ENCODE measurements at regions not wholly inside any gene's neighbourhood (a gene's known extent, or its start where the extent isn't known, plus 50 kb on each side); places are given as distances from the start of the nearest gene placed in this dataset.

GRCh38 chr15:62218841-62219240 lies 53.8 kb upstream of the C2CD4B start:
- H3K27me3 Mint-ChIP-seq: no peaks in the 10 kb centered on the region
- no peaks in the 10 kb centered on the region for H3K36me3 Mint-ChIP-seq (ENCODE audit: low read depth)
- no peak overlapping the region for H3K27ac Mint-ChIP-seq
- H3K4me1 Mint-ChIP-seq: no peaks in the 10 kb centered on the region
- H3K4me3 Mint-ChIP-seq: no peak overlapping the region
- TF ChIP-seq CTCF (IDR thresholded peaks at IDR 0.05): no peak
- DNase-seq: no peak
- peaks cover 12% of the 10 kb centered on the region for H3K9me3 Mint-ChIP-seq
- CTCF ChIA-PET: no interaction called here
- POLR2A ChIA-PET: no interaction called here
- intact Hi-C loops (cut with micrococcal nuclease): no loop called here
- ATAC-seq (ENCODE audit: low read depth): no peak

GRCh38 chr15:62219799-62220198 lies 54.7 kb upstream of the C2CD4B start:
- H3K36me3 Mint-ChIP-seq (ENCODE audit: low read depth): no peaks in the 10 kb centered on the region
- ChIA-PET POLR2A (no interaction called here), CTCF (no interaction called here)
- ATAC-seq (ENCODE audit: low read depth) (no peak), DNase-seq (no peak)
- no peak overlapping the region for H3K4me3 Mint-ChIP-seq
- H3K9me3 Mint-ChIP-seq: peaks cover 15% of the 10 kb centered on the region
- H3K4me1 Mint-ChIP-seq: no peaks in the 10 kb centered on the region
- no peak overlapping the region for H3K27ac Mint-ChIP-seq
- TF ChIP-seq CTCF (IDR thresholded peaks at IDR 0.05): no peak
- no peaks in the 10 kb centered on the region for H3K27me3 Mint-ChIP-seq
- intact Hi-C loops (cut with micrococcal nuclease): no loop called here

- peaks cover 3% of the 10 kb centered on the region for H3K27me3 Mint-ChIP-seq
- H3K9me3 Mint-ChIP-seq: peaks cover 5% of the 10 kb centered on the region
- H3K36me3 Mint-ChIP-seq (ENCODE audit: low read depth): no peaks in the 10 kb centered on the region
- ChIA-PET CTCF (no interaction called here), POLR2A (no interaction called here)
- no peak for TF ChIP-seq CTCF (IDR thresholded peaks at IDR 0.05)
- DNase-seq: no peak
- no peak overlapping the region for H3K27ac Mint-ChIP-seq
- ATAC-seq (ENCODE audit: low read depth): no peak
- no peaks in the 10 kb centered on the region for H3K4me1 Mint-ChIP-seq
- no peak overlapping the region for H3K4me3 Mint-ChIP-seq
- intact Hi-C loops (cut with micrococcal nuclease): no loop called here
These were observed 57.9 kb upstream of the C2CD4B start for GRCh38 chr15:62223020-62223419.

- Mint-ChIP-seq H3K4me3 (no peak overlapping the region), H3K27ac (no peak overlapping the region), H3K4me1 (no peaks in the 10 kb centered on the region), H3K27me3 (peaks cover 14% of the 10 kb centered on the region), H3K9me3 (peaks cover 3% of the 10 kb centered on the region), H3K36me3 (ENCODE audit: low read depth) (no peaks in the 10 kb centered on the region)
- ChIA-PET POLR2A (no interaction called here), CTCF (no interaction called here)
- ATAC-seq (ENCODE audit: low read depth) (no peak), DNase-seq (no peak)
- TF ChIP-seq CTCF (IDR thresholded peaks at IDR 0.05): no peak
- intact Hi-C loops (cut with micrococcal nuclease): no loop called here
These were observed 63.5 kb upstream of the C2CD4B start for GRCh38 chr15:62228604-62229003.

- Mint-ChIP-seq H3K9me3 (peaks cover 4% of the 10 kb centered on the region), H3K27ac (no peak overlapping the region), H3K4me1 (no peaks in the 10 kb centered on the region), H3K36me3 (ENCODE audit: low read depth) (no peaks in the 10 kb centered on the region), H3K27me3 (peaks cover 13% of the 10 kb centered on the region), H3K4me3 (no peak overlapping the region)
- no peak for DNase-seq
- no peak for TF ChIP-seq CTCF (IDR thresholded peaks at IDR 0.05)
- POLR2A ChIA-PET: no interaction called here
- CTCF ChIA-PET: no interaction called here
- intact Hi-C loops (cut with micrococcal nuclease): no loop called here
- no peak for ATAC-seq (ENCODE audit: low read depth)
These were observed 66.8 kb upstream of the C2CD4B start for GRCh38 chr15:62231856-62232255.
